NCI-H2029 (cell line): ENCODE measurements at regions not wholly inside any gene's neighbourhood (a gene's known extent, or its start where the extent isn't known, plus 50 kb on each side); places are given as distances from the start of the nearest gene placed in this dataset.
"Not testable (repeated sequence)": the region's sequence is repeated elsewhere in the genome, so short reads cannot be mapped to it uniquely, and the experiment has no call there.

Experiments used
- DNase-seq: peaks from one replicate; lab custom pipeline; 2025; lab: John Stamatoyannopoulos, UW

DNA sequence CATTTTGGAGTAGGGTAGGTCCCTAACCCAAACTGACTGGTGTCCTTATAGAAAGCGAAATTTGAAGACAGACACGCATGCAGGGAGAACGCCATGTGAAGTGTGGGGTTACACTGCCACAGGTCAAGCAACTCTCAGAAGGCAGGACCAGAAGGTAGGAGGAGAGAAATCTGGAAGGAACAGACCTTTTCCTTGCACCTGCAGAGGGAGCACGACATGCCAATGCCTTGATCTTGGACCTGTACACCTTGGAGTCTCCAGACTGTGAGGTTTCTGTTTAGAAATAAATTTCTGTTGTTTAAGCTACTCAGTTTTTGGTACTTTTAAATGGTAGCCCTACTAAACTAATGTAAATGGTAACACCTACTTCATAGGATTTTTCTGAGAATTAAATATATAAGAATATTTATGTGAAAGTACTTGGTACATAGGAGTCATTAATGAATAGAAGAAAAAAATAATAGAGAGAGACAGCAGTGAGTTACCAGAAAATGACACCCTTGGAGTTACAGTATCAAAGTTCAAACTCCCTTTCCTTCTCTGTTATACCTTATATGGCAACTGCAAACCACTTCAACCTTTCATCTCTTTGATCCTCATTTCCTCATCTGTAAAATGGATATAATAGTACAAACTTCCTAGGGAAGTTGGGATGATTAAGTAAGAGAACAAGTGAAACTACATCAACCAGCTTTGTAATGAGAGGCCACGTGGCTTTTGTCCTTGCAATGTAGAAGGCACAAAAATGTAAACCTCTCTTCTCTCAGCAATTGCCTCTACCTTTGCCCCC, 184.9 kb upstream of the PARD3B start:
- DNase-seq: no peak

GRCh38 chr2:204361738-204362137, 183.5 kb upstream of the PARD3B start:
- DNase-seq: no peak

GRCh38 chr2:204362581-204362980, 182.7 kb upstream of the PARD3B start:
- no peak for DNase-seq

DNA sequence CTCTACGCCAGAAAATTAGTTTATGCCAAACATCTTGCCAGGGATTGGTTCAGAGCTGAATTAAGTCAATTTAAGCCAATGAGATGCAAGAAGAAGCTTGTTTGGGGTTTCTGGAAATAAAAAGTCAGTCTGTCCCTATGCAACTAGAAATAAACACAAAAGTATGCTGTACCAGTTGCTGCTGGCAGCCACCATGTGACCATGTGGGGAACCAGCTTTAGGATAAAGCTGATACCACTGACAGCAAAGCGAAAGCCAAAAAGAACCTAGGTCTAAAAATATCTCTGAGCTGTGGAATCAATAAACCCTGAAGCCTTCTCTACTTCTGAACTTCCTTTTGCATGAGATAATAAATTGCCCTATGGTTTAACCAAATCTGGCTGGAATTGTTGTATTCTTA, 181.8 kb upstream of the PARD3B start:
- DNase-seq: no peak

- DNase-seq: no peak
Measured at GRCh38 chr2:204364860-204365535, 180.3 kb upstream of the PARD3B start.

GRCh38 chr2:204365811-204366210, 179.5 kb upstream of the PARD3B start:
- DNase-seq: no peak

DNA sequence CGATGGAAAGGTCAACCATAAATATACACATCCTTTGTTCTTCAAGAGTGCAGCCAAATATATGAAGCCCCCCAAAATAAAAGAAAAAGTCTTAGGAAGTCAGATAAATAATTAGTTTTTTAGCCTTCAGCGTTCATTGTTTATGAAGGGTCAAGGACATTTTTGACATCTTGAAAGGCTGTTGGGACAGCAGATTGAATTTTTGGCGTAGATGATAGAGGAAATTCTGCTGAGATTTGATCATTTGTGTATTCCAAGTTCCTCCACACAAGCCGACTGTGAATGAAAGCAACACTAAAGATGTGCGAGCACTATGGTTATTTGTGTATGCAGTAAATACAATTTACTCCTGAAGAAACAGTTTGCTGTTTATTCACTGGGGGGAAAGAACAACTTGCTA, 177.8 kb upstream of the PARD3B start:
- no peak for DNase-seq

DNA sequence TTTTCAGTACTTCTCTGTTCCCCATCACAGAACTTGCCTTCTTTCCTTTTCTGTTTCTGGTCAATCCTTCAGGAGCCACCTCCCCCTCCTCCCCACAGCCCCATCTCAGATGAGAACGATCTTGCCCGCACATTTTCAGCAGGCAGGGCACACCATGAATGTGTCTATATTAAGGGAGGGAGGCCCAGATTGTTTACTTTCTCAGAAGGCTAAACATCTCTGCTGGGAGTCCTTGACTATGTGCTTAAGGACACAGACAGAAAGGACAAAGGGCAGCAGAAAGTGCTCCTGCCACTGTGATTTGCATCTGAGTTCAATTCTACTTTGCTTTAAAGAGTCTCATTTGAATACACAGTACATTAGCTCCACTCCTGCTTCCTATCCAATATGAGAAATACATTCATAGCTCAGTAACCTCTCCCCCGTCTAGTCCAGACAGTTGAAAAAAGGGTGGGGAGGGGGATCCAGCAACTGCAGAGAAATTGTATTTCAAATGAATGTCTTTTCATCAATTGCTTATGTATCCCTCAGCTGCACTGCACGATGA, 175.0 kb upstream of the PARD3B start:
- DNase-seq: no peak

DNA sequence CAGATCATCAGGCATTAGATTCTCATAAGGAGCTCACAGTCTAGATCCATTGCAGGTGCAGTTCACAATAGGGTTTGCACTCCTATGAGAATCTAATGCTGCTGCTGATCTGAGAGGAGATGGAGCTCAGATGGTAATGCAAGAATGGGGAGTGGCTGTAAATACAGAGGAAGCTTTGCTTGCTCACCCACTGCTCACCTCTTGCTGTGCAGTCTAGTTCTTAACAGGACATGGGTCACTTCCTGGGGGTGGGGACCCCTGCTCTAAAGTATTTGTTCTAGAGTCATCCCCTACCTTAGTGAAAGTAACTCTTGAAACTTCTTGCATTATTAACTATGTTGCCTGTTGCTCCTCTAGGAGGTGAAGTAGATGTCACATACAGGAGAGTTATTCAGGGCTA, 171.3 kb upstream of the PARD3B start:
- DNase-seq: no peak

DNA sequence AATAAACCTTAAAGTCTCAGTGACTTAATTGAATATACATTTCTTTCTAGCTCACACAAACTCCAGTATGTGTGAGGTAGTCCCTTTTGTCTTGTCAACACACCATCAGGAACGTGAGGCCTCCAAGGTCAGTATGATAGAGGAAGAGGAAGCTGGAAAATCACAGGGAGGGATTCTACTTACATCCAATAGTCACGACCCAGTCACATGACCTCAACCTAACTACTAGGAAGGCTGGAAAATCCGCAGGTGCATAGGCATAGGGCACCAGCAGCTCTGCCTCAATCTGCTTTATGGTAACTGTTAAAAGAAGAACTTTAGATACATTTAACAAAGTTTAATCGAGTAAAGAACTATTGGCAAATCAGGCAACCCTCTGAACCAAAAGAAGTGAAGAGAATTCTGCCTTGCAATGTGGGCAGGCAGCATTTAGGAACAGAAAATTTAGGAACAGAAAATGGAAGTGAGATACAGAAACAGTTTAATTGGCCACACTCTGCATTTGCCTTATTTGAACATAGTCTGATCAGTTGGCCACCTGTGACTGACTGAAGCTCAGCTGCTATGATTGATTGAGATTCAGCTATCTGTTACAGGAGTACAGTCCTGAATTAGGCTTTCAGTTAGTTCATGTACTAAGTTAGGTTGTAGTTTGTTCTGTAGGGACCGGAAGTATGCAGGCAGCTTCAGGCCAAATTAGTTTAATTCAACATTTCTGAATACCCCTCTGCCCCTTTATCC, 165.0 kb upstream of the PARD3B start:
- no peak for DNase-seq

- no peak for DNase-seq
Measured at GRCh38 chr2:204386668-204387067, 158.6 kb upstream of the PARD3B start.

- DNase-seq: no peak
Measured at GRCh38 chr2:204389120-204389519, 156.2 kb upstream of the PARD3B start.

DNA sequence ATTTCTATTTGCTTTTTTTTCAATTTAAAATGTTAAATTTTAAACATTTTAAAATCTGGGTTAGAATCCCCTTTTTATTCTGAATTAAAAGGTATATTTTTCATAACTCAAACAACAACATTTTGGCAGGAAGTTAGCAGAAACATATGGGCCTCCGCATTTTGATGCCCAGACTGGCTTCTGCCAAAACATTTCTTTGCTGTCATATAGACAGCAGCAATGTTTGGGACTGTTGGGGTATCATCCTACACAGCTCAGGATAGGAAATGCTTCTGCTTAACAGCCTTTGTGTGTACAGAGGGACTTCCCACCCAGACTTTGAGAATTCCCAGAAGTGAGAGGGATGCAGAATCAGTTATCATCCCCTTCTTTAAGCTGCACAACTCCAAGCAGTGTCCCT, 155.4 kb upstream of the PARD3B start:
- no peak for DNase-seq

DNA sequence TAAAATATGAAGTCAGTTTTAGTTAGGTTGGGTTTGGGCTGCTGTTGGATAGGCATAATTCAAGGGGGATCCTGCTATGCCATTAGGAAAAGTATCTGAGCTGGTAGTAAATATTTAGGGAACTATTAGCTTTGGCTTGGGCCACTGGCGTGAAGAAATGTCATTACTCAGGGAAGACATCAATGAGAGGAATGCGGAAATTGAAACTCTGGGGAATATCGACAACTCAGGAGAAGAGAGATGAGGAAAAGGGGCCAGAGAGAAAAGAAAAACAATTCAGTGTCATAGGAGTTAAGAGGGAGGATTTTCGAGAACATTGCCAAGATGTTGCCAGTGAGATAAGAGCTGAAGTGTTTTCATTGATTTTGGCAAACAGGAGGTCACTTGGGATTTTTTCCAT, 149.7 kb upstream of the PARD3B start:
- DNase-seq: no peak

GRCh38 chr2:204401114-204401513, 144.2 kb upstream of the PARD3B start:
- no peak for DNase-seq

GRCh38 chr2:204407204-204408014, 137.9 kb upstream of the PARD3B start:
- DNase-seq: no peak

- DNase-seq: not testable (repeated sequence)
Measured at GRCh38 chr2:204412782-204413181, 132.5 kb upstream of the PARD3B start.

DNA sequence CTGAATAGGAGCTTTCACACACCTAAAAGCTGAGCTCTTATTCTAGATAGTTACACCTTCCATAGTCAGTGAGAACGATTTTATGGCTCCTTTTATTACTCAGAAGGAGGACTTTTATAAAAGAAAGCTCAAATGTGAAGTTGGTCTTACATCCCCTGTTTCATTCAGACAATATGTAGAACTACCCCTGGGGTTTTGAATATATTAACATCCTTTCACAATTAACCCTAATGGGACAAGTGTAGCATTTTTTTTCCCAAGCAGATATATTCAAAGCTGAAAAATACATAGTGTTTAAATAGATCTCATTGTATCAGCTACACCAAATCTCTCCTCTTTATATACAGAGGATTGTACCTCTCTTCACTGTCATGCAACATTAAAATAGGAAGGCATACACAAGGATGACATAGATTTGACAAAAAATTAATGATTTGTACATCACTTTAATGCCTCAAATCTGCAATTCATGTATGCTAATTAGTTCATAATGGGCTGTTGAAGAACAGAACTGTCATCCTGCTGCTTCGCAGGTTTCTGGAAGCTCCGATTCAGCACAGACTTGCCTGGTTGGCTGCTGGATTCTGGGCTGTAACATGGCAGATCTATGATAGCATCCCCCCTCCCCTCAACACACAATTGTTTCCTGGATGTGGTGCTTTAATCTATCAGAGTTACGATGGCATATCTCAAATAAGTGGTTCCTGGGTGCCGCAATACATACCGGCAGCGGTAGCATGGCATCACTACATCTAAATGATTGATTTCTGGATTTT, 129.7 kb upstream of the PARD3B start:
- no peak for DNase-seq

- DNase-seq: no peak
Measured at GRCh38 chr2:204416236-204416635, 129.0 kb upstream of the PARD3B start.

DNA sequence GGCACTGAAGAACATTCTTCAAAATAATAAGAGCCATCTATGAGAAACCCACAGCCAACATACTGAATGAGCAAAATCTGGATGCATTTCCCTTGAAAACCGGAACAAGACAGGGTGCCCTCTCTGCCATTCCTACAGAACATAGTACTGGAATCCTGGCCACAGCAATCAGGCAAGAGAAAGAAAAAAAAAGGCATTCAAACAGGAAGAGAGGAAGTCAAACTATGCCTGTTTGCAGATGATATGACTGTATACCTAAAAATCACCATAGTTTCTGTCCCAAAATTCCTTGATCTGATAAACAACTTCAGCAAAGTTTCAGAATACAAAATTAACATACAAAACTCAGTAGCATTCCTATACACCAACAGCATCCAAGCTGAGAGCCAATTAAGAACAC, 119.5 kb upstream of the PARD3B start:
- DNase-seq: no peak

DNA sequence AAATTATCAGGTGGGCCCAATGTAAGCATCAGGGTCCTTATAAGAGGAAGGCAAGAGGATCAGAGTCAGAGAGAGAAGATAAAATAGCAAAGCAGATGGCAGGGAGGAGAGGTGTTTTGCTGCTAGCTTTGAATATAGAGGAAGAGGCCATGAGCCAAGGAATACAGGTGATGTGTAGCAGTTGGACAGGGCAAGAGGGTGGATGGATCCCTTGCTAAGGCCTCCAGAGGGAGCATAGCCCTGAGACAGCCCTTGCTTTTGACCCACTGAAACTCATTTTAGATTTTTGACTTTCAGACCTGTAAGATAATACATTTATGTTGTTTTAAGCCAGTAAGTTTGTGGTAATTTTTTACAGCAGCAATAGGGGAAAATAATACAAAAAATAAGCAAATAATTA, 116.6 kb upstream of the PARD3B start:
- DNase-seq: no peak
